ENCODE measurements at regions not wholly inside any gene's neighbourhood (a gene's known extent, or its start where the extent isn't known, plus 50 kb on each side); places are given as distances from the start of the nearest gene placed in this dataset.
"Not testable (repeated sequence)": the region's sequence is repeated elsewhere in the genome, so short reads cannot be mapped to it uniquely, and the experiment has no call there.

DNA sequence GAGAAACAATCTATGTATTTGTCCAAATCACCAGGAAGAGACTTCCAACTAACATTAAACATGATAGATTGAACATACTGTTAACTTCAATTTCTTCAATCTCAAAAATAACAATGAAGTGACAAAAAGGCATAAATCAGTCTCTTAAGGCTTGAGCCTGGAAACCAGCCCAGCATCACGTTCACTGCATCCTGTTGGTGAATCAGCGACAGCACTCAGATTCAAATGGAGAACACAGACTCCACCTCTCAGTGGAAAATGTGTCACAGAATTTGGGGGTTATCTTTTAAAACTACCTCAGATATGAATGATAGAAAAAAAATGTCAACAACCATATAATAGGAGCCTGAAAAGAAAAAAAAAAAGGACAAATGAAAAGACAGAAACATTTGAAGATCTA lies 212.0 kb downstream of the MINAR1 start:
- ChIA-PET CTCF (no interaction called here), POLR2A (no interaction called here)
- dilution Hi-C loops (cut with MboI; ENCODE audit: extremely low pct_ligation_motif_present, low sequenced_read_pairs) (no loop called here), intact Hi-C loops (cut with micrococcal nuclease) (loop anchor here (5.0 kb wide), 2 partner anchors 208 to 278 kb away; no protein-coding TSS in a partner anchor)
- Histone ChIP-seq H3K27me3 (ENCODE audit: control insufficient read depth in 2 of 2, insufficient read depth in 2 of 2, low read length in 2 of 2) (no peaks in the 10 kb centered on the region), H3K9me3 (replicated peaks; ENCODE audit: control insufficient read depth, insufficient read depth, low read length) (no peaks in the 10 kb centered on the region), H3K27ac (ENCODE audit: insufficient read depth, low read depth, low read length) (peak overlapping the region; percentile 61), H3K79me2 (ENCODE audit: control insufficient read depth, insufficient read depth, low read length) (no peaks in the 10 kb centered on the region), H4K20me1 (replicated peaks; ENCODE audit: control insufficient read depth, extremely low read depth, insufficient read depth, low read length) (no peaks in the 10 kb centered on the region), H3K9ac (replicated peaks; ENCODE audit: extremely low read depth, insufficient read depth, low read length) (no peak overlapping the region), H3K4me1 (ENCODE audit: control insufficient read depth, extremely low read depth, insufficient read depth, low read length) (peaks cover 33% of the 10 kb centered on the region), H3K9me1 (replicated peaks; ENCODE audit: control insufficient read depth, extremely low read depth, insufficient read depth, low read length) (no peaks in the 10 kb centered on the region), H3K4me2 (ENCODE audit: insufficient read depth, low read length) (peak overlapping the region; percentile 24), H3K4me3 (replicated peaks in 1 of 3; ENCODE audit: insufficient read depth in 1 of 3, low read depth in 1 of 3, low read length in 3 of 3) (no peak overlapping the region), H3K36me3 (ENCODE audit: control insufficient read depth in 2 of 2, extremely low read depth in 1 of 2, insufficient read depth in 2 of 2, low read length in 2 of 2) (no peaks in the 10 kb centered on the region), H2AFZ (ENCODE audit: low read depth, low read length) (no peak overlapping the region)
- DNase-seq (ENCODE audit: low read depth, low spot score), result peak; percentile 93
- TF ChIP-seq FOS (IDR thresholded peaks at IDR 0.05; ENCODE audit: borderline replicate concordance, insufficient read depth, low read length) (peak; percentile 90), POLR2AphosphoS5 (IDR thresholded peaks at IDR 0.05; ENCODE audit: insufficient read depth, low read depth, low read length) (no peak), MYC (IDR thresholded peaks at IDR 0.05; ENCODE audit: low read depth, low read length) (no peak), JUN (IDR thresholded peaks at IDR 0.05; ENCODE audit: borderline replicate concordance, insufficient read depth, insufficient read length, low read depth) (peak; percentile 65), GATA2 (IDR thresholded peaks at IDR 0.05; ENCODE audit: insufficient read depth, insufficient read length, low read depth, low read length) (peak; percentile 73)
- BruUV-seq (replicated peaks), result no TSS peak
- FAIRE-seq, result peak; percentile 55

- H3K4me1 ChIP-seq (ENCODE audit: control insufficient read depth, extremely low read depth, insufficient read depth, low read length); H3K79me2 ChIP-seq (ENCODE audit: control insufficient read depth, insufficient read depth, low read length); CTCF ChIA-PET; H3K9ac ChIP-seq (replicated peaks; ENCODE audit: extremely low read depth, insufficient read depth, low read length); H2AFZ ChIP-seq (ENCODE audit: low read depth, low read length); H4K20me1 ChIP-seq (replicated peaks; ENCODE audit: control insufficient read depth, extremely low read depth, insufficient read depth, low read length); POLR2A ChIA-PET; H3K9me1 ChIP-seq (replicated peaks; ENCODE audit: control insufficient read depth, extremely low read depth, insufficient read depth, low read length); BruUV-seq (replicated peaks); H3K4me3 ChIP-seq (replicated peaks in 1 of 3; ENCODE audit: insufficient read depth in 1 of 3, low read depth in 1 of 3, low read length in 3 of 3); H3K9me3 ChIP-seq (replicated peaks; ENCODE audit: control insufficient read depth, insufficient read depth, low read length); DNase-seq (ENCODE audit: low read depth, low spot score); H3K4me2 ChIP-seq (ENCODE audit: insufficient read depth, low read length); H3K27ac ChIP-seq (ENCODE audit: insufficient read depth, low read depth, low read length); H3K27me3 ChIP-seq (ENCODE audit: control insufficient read depth in 2 of 2, insufficient read depth in 2 of 2, low read length in 2 of 2); dilution Hi-C loops (cut with MboI; ENCODE audit: extremely low pct_ligation_motif_present, low sequenced_read_pairs); H3K36me3 ChIP-seq (ENCODE audit: control insufficient read depth in 2 of 2, extremely low read depth in 1 of 2, insufficient read depth in 2 of 2, low read length in 2 of 2); intact Hi-C loops (cut with micrococcal nuclease); FAIRE-seq: not testable (repeated sequence)
These were observed 220.8 kb downstream of the MINAR1 start for GRCh38 chr15:79652972-79653371.

Measured in endothelial cell of umbilical vein (primary cell).